ENCODE measurements at regions not wholly inside any gene's neighbourhood (a gene's known extent, or its start where the extent isn't known, plus 50 kb on each side); places are given as distances from the start of the nearest gene placed in this dataset.

DNA sequence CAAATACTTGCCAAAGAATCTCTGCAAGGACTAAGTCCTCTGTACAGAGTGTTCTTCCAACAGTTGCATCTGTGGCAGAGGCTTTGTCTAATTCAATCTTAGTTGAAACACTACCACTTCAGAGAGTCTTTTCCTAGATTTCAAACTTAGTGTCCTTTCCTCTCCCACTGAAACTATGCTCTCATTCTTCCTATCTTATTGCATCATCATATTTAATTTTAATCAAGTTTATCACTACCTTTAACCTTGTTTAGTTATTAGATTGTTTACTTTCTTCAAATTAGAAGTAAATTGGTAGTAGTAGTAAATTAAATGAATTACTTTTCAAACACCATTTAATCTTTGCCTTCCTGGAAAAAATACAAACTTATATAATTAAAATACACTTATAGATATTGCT is 1082.3 kb upstream of the PABPC4L start:
- no peaks in the 10 kb centered on the region for H3K27me3 ChIP-seq (ENCODE audit: insufficient read depth, low read length)
- intact Hi-C loops (cut with micrococcal nuclease) = no loop called here
- no peaks in the 10 kb centered on the region for H4K20me1 ChIP-seq (ENCODE audit: insufficient read depth)
- H3K4me1 ChIP-seq (ENCODE audit: control insufficient read depth in 1 of 2, insufficient read depth in 2 of 2, low read length in 2 of 2) = no peaks in the 10 kb centered on the region
- no peaks in the 10 kb centered on the region for H3K79me2 ChIP-seq (ENCODE audit: insufficient read depth, low read length)
- no peak for DNase-seq (ENCODE audit: low read depth, low spot score)
- ChIA-PET RAD21 (ENCODE audit: low non-redundant PET in 1 of 2, low total read pairs in 2 of 2, uncharacterized antibody in 2 of 2, unreplicated experiment in 2 of 2) (no interaction called here), CTCF (no interaction called here), POLR2A (no interaction called here)
- no peak for ATAC-seq
- H3K9me3 ChIP-seq (ENCODE audit: control insufficient read depth in 1 of 2, insufficient read depth in 1 of 2, low read depth in 1 of 2, low read length in 2 of 2) = no peaks in the 10 kb centered on the region
- H3K36me3 ChIP-seq (ENCODE audit: control insufficient read depth in 1 of 2, insufficient read depth in 2 of 2, low read length in 2 of 2) = no peaks in the 10 kb centered on the region
- TF ChIP-seq FOSL1 (IDR thresholded peaks at IDR 0.05; ENCODE audit: low read depth) = no peak
- TF ChIP-seq CEBPB (IDR thresholded peaks at IDR 0.05; ENCODE audit: low read depth) = no peak
- TF ChIP-seq, protein P1, sequence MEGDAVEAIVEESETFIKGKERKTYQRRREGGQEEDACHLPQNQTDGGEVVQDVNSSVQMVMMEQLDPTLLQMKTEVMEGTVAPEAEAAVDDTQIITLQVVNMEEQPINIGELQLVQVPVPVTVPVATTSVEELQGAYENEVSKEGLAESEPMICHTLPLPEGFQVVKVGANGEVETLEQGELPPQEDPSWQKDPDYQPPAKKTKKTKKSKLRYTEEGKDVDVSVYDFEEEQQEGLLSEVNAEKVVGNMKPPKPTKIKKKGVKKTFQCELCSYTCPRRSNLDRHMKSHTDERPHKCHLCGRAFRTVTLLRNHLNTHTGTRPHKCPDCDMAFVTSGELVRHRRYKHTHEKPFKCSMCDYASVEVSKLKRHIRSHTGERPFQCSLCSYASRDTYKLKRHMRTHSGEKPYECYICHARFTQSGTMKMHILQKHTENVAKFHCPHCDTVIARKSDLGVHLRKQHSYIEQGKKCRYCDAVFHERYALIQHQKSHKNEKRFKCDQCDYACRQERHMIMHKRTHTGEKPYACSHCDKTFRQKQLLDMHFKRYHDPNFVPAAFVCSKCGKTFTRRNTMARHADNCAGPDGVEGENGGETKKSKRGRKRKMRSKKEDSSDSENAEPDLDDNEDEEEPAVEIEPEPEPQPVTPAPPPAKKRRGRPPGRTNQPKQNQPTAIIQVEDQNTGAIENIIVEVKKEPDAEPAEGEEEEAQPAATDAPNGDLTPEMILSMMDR (IDR thresholded peaks at IDR 0.05 in 2 of 3, conservative IDR thresholded peaks at IDR 0.05 in 1 of 3; ENCODE audit: borderline replicate concordance in 1 of 3, insufficient read depth in 1 of 3, low read depth in 2 of 3, low read length in 2 of 3) = no peak
- TF ChIP-seq POLR2A (IDR thresholded peaks at IDR 0.05; ENCODE audit: borderline replicate concordance, extremely low read depth, insufficient read depth, insufficient read length) = no peak
- TF ChIP-seq ZBTB33 (IDR thresholded peaks at IDR 0.05; ENCODE audit: extremely low read depth, insufficient replicate concordance, low read length) = no peak
- TF ChIP-seq YY1 (IDR thresholded peaks at IDR 0.05; ENCODE audit: extremely low read depth, insufficient replicate concordance, low read depth, low read length) = no peak
- no peak for TF ChIP-seq REST (IDR thresholded peaks at IDR 0.05; ENCODE audit: low read depth)
- TF ChIP-seq EGR1 (IDR thresholded peaks at IDR 0.05; ENCODE audit: low read depth) = no peak
- no peak for TF ChIP-seq ELF1 (IDR thresholded peaks at IDR 0.05; ENCODE audit: borderline replicate concordance, low read depth)
- TF ChIP-seq SP1 (IDR thresholded peaks at IDR 0.05; ENCODE audit: low read depth) = no peak
- TF ChIP-seq EZH2 (IDR thresholded peaks at IDR 0.05) = no peak
- no peak for TF ChIP-seq SRF (IDR thresholded peaks at IDR 0.05; ENCODE audit: low read depth)
- TF ChIP-seq ZNF274 (IDR thresholded peaks at IDR 0.05; ENCODE audit: low read depth, low read length) = no peak
- TF ChIP-seq RAD21 (IDR thresholded peaks at IDR 0.05; ENCODE audit: low read depth) = no peak
- no peak for TF ChIP-seq CBX3 (IDR thresholded peaks at IDR 0.05; ENCODE audit: low read depth)
- TF ChIP-seq ZFX (IDR thresholded peaks at IDR 0.05) = no peak
- no peak for TF ChIP-seq SIN3A (IDR thresholded peaks at IDR 0.05; ENCODE audit: low read depth)
- H3K9me2 ChIP-seq (ENCODE audit: insufficient read depth) = no peaks in the 10 kb centered on the region
- H3K27ac ChIP-seq (ENCODE audit: low read depth, low read length) = no peak overlapping the region
- no peak overlapping the region for H2AFZ ChIP-seq (ENCODE audit: low read depth, low read length, poor library complexity, severe bottlenecking)
- H3K4me3 ChIP-seq (replicated peaks in 1 of 2; ENCODE audit: low read depth in 1 of 2, low read length in 2 of 2) = no peak overlapping the region
- H3K4me2 ChIP-seq (ENCODE audit: low read length) = no peak overlapping the region
- H3K9ac ChIP-seq (ENCODE audit: low read length) = no peak overlapping the region
- BruUV-seq (replicated peaks) = no TSS peak

Measured in HCT116 (cell line).